Trophoblast cell (in vitro differentiated cells and primary cell): ENCODE measurements at regions not wholly inside any gene's neighbourhood (a gene's known extent, or its start where the extent isn't known, plus 50 kb on each side); places are given as distances from the start of the nearest gene placed in this dataset.

Source experiments
- DNase-seq, 2 donors: peaks; one replicate each; pipeline ENCODE4 v3.0.0-alpha.2; 2016
- H2AFZ ChIP-seq: 2 replicates; pipeline ENCODE4 v1.6.1; 2013; ENCODE audit warnings: low read length, moderate library complexity, mild to moderate bottlenecking; ENCODE audit not compliant: insufficient read depth, poor library complexity
- H2AK5ac ChIP-seq: 2 replicates; pipeline ENCODE4 v1.6.1; 2013; ENCODE audit warnings: mild to moderate bottlenecking, low read length
- H2BK120ac ChIP-seq: 2 replicates; pipeline ENCODE4 v1.6.1; 2013; ENCODE audit warnings: low read length, mild to moderate bottlenecking, moderate library complexity; ENCODE audit not compliant: insufficient read depth, poor library complexity
- H2BK12ac ChIP-seq: 2 replicates; pipeline ENCODE4 v1.6.1; 2013; ENCODE audit warnings: mild to moderate bottlenecking, low read length, moderate library complexity
- H2BK5ac ChIP-seq: 2 replicates; pipeline ENCODE4 v1.6.1; 2013; ENCODE audit warnings: low read length, low read depth, moderate library complexity, mild to moderate bottlenecking; ENCODE audit not compliant: poor library complexity
- H3K14ac ChIP-seq: 2 replicates; pipeline ENCODE4 v1.6.1; 2013; ENCODE audit warnings: mild to moderate bottlenecking, low read length
- H3K18ac ChIP-seq: 2 replicates; pipeline ENCODE4 v1.6.1; 2013; ENCODE audit warnings: mild to moderate bottlenecking, low read length
- H3K23ac ChIP-seq: 2 replicates; pipeline ENCODE4 v1.6.1; 2013; ENCODE audit warnings: low read length
- H3K27ac ChIP-seq: 2 replicates; pipeline ENCODE4 v1.5.1; 2013; ENCODE audit warnings: low read depth, mild to moderate bottlenecking, inconsistent platforms, low read length, moderate library complexity
- H3K27me3 ChIP-seq: 2 replicates; pipeline ENCODE4 v1.6.1; 2013; ENCODE audit warnings: inconsistent platforms, mild to moderate bottlenecking, low read length, moderate library complexity; ENCODE audit not compliant: insufficient read depth
- H3K36me3 ChIP-seq, 2 experiments: 1 replicate in 1 of 2; 2 replicates in 1 of 2; pipeline ENCODE4 v1.6.1; 2013; ENCODE audit warnings: low read length in 2 of 2, mild to moderate bottlenecking in 2 of 2, moderate library complexity in 1 of 2; ENCODE audit not compliant: insufficient read depth in 2 of 2, control insufficient read depth in 1 of 2
- H3K4ac ChIP-seq: 2 replicates; pipeline ENCODE4 v1.6.1; 2013; ENCODE audit warnings: low read depth, mild to moderate bottlenecking, low read length, moderate library complexity
- H3K4me1 ChIP-seq, 2 experiments: 1 replicate in 1 of 2; 2 replicates in 1 of 2; pipeline ENCODE4 v1.6.1; 2013; ENCODE audit warnings: low read length in 2 of 2, mild to moderate bottlenecking in 2 of 2, moderate library complexity in 1 of 2; ENCODE audit not compliant: insufficient read depth in 2 of 2, control insufficient read depth in 1 of 2
- H3K4me2 ChIP-seq: 2 replicates; pipeline ENCODE4 v1.6.1; 2013; ENCODE audit warnings: inconsistent platforms, mild to moderate bottlenecking, low read length, moderate library complexity
- H3K4me3 ChIP-seq: 2 replicates; pipeline ENCODE4 v1.5.1; 2013; ENCODE audit warnings: mild to moderate bottlenecking, low read depth, low read length, inconsistent platforms
- H3K79me1 ChIP-seq: one replicate; pipeline ENCODE4 v1.6.1; 2013; ENCODE audit warnings: low read length
- H3K79me2 ChIP-seq: 2 replicates; pipeline ENCODE4 v1.6.1; 2013; ENCODE audit warnings: low read length, mild to moderate bottlenecking; ENCODE audit not compliant: control insufficient read depth, insufficient read depth, poor library complexity
- H3K9ac ChIP-seq: 2 replicates; pipeline ENCODE4 v1.6.1; 2013; ENCODE audit warnings: mild to moderate bottlenecking, low read length
- H3K9me3 ChIP-seq: 2 replicates; pipeline ENCODE4 v1.6.1; 2013; ENCODE audit warnings: low read depth, mild to moderate bottlenecking, control low read depth, inconsistent platforms, low read length; ENCODE audit not compliant: insufficient read depth
- H4K12ac ChIP-seq: 2 replicates; pipeline ENCODE4 v1.6.1; 2013; ENCODE audit warnings: low read depth, mild to moderate bottlenecking, low read length, moderate library complexity
- H4K8ac ChIP-seq: 2 replicates; pipeline ENCODE4 v1.6.1; 2013; ENCODE audit warnings: low read depth, mild to moderate bottlenecking, low read length, moderate library complexity
- H4K91ac ChIP-seq: one replicate; pipeline ENCODE4 v1.6.1; 2013; ENCODE audit warnings: low read depth, mild to moderate bottlenecking, low read length, moderate library complexity
- WGBS: extraction: QIAGEN DNeasy Blood & Tissue Kit; methylation state at CpG from one replicate; pipeline ENCODE4 v1.1.7; 2013; ENCODE audit warnings: missing lambda C conversion rate; ENCODE audit not compliant: insufficient read length, insufficient coverage; ENCODE audit errors: extremely low coverage; 5-methylcytosine and 5-hydroxymethylcytosine counted together

GRCh38 chr12:91616416-91616815, 433.8 kb upstream of the DCN start:
- no peak overlapping the region for H3K14ac ChIP-seq
- H2BK12ac ChIP-seq = no peak overlapping the region
- no peaks in the 10 kb centered on the region for H3K27me3 ChIP-seq
- H3K4me1 ChIP-seq = no peaks in the 10 kb centered on the region
- no peak for DNase-seq
- no peak overlapping the region for H2AFZ ChIP-seq
- no CpG with 5 or more reads among the region's 2 CpGs for WGBS
- H3K18ac ChIP-seq = no peak overlapping the region
- H3K36me3 ChIP-seq = no peaks in the 10 kb centered on the region
- no peak overlapping the region for H3K4me3 ChIP-seq
- H2BK5ac ChIP-seq = no peak overlapping the region
- H2BK120ac ChIP-seq = no peak overlapping the region
- H3K9me3 ChIP-seq = no peaks in the 10 kb centered on the region
- H4K12ac ChIP-seq = no peak overlapping the region
- no peak overlapping the region for H3K23ac ChIP-seq
- no peaks in the 10 kb centered on the region for H3K79me2 ChIP-seq
- H3K4ac ChIP-seq = no peak overlapping the region
- H4K8ac ChIP-seq = no peak overlapping the region
- no peaks in the 10 kb centered on the region for H3K79me1 ChIP-seq
- H4K91ac ChIP-seq = no peak overlapping the region
- H3K9ac ChIP-seq = no peak overlapping the region
- H2AK5ac ChIP-seq = no peak overlapping the region
- H3K27ac ChIP-seq = no peak overlapping the region
- no peak overlapping the region for H3K4me2 ChIP-seq

GRCh38 chr12:91613223-91613779, 430.7 kb upstream of the DCN start:
- Histone ChIP-seq H3K9ac (no peak overlapping the region), H3K36me3 (no peaks in the 10 kb centered on the region), H3K9me3 (no peaks in the 10 kb centered on the region), H3K79me2 (no peaks in the 10 kb centered on the region), H3K4me3 (no peak overlapping the region), H3K18ac (no peak overlapping the region), H3K23ac (no peak overlapping the region), H4K12ac (no peak overlapping the region), H3K4me2 (no peak overlapping the region), H4K91ac (no peak overlapping the region), H2BK120ac (no peak overlapping the region), H4K8ac (no peak overlapping the region), H3K27me3 (no peaks in the 10 kb centered on the region), H3K27ac (no peak overlapping the region), H3K79me1 (no peaks in the 10 kb centered on the region), H3K4ac (no peak overlapping the region), H2AK5ac (no peak overlapping the region), H3K4me1 (no peaks in the 10 kb centered on the region), H2AFZ (no peak overlapping the region), H3K14ac (no peak overlapping the region), H2BK12ac (no peak overlapping the region), H2BK5ac (no peak overlapping the region)
- DNase-seq = no peak
- no CpG with 5 or more reads among the region's 4 CpGs for WGBS

GRCh38 chr12:91610561-91610960, 427.9 kb upstream of the DCN start:
- Histone ChIP-seq H3K27me3 (no peaks in the 10 kb centered on the region), H3K4me2 (no peak overlapping the region), H2BK5ac (no peak overlapping the region), H3K9ac (no peak overlapping the region), H3K4me1 (no peaks in the 10 kb centered on the region), H2BK12ac (no peak overlapping the region), H2AK5ac (no peak overlapping the region), H3K36me3 (no peaks in the 10 kb centered on the region), H3K4me3 (no peak overlapping the region), H3K9me3 (no peaks in the 10 kb centered on the region), H4K12ac (no peak overlapping the region), H2BK120ac (no peak overlapping the region), H4K8ac (no peak overlapping the region), H3K14ac (no peak overlapping the region), H3K79me1 (no peaks in the 10 kb centered on the region), H3K79me2 (no peaks in the 10 kb centered on the region), H3K18ac (no peak overlapping the region), H2AFZ (no peak overlapping the region), H3K4ac (no peak overlapping the region), H3K27ac (no peak overlapping the region), H3K23ac (no peak overlapping the region), H4K91ac (no peak overlapping the region)
- no peak for DNase-seq
- WGBS = no CpG with 5 or more reads among the region's 3 CpGs

- Histone ChIP-seq H2BK5ac (no peak overlapping the region), H3K23ac (no peak overlapping the region), H3K36me3 (no peaks in the 10 kb centered on the region), H3K27ac (no peak overlapping the region), H3K79me2 (no peaks in the 10 kb centered on the region), H3K4me3 (no peak overlapping the region), H3K14ac (no peak overlapping the region), H2BK12ac (no peak overlapping the region), H3K4me1 (no peaks in the 10 kb centered on the region), H2AK5ac (no peak overlapping the region), H2AFZ (no peak overlapping the region), H4K8ac (no peak overlapping the region), H3K9ac (no peak overlapping the region), H3K27me3 (no peaks in the 10 kb centered on the region), H4K91ac (no peak overlapping the region), H3K79me1 (no peaks in the 10 kb centered on the region), H2BK120ac (no peak overlapping the region), H3K18ac (no peak overlapping the region), H3K9me3 (no peaks in the 10 kb centered on the region), H4K12ac (no peak overlapping the region), H3K4ac (no peak overlapping the region), H3K4me2 (no peak overlapping the region)
- no peak for DNase-seq
- no CpG with 5 or more reads among the region's 1 CpG for WGBS
These were observed 426.7 kb upstream of the DCN start for GRCh38 chr12:91609283-91609682.
